Endothelial cell of umbilical vein (primary cell): ENCODE measurements at regions not wholly inside any gene's neighbourhood (a gene's known extent, or its start where the extent isn't known, plus 50 kb on each side); places are given as distances from the start of the nearest gene placed in this dataset.

Experiments
- BruUV-seq: library from RNA; stranded (reverse); fragments of 400-500 nt; replicated peaks from 2 replicates; lab custom pipeline; 2021; lab: Mats Ljungman, UMichigan
- CTCF ChIA-PET: fragments of 300-600, 350-600 bp; sonication (Branson Sonifier 250); formaldehyde crosslinking; loops from one replicate; lab custom pipeline; 2021; ENCODE audit warnings: antibody characterized with exemption, inconsistent platforms; lab: Charles Lee
- POLR2A ChIA-PET: fragments of 300-600, 350-600 bp; sonication (Branson Sonifier 250); formaldehyde crosslinking; loops from one replicate; lab custom pipeline; 2021; ENCODE audit warnings: antibody characterized with exemption, inconsistent platforms; lab: Charles Lee
- DNase-seq: peaks from one replicate; pipeline ENCODE4 v3.0.0-alpha.2; 2011; ENCODE audit warnings: low read depth, low spot score
- FAIRE-seq: peaks from 2 replicates; lab custom pipeline; 2011; peaks lifted over from hg19 to GRCh38; lab: Jason Lieb, UNC
- H2AFZ ChIP-seq: 2 replicates; pipeline ENCODE4 v1.6.0; 2012; ENCODE audit warnings: low read depth, low read length, control low read depth, inconsistent platforms
- H3K27ac ChIP-seq: 2 replicates; pipeline ENCODE4 v1.5.1; 2011; ENCODE audit warnings: low read depth, mild to moderate bottlenecking, control low read depth, low read length, moderate library complexity; ENCODE audit not compliant: insufficient read depth
- H3K27me3 ChIP-seq, 2 experiments: 2 replicates each; pipeline versions ENCODE4 v1.6.0 to v1.6.1; 2011; ENCODE audit warnings: low read length in 2 of 2, mixed read lengths in 1 of 2; ENCODE audit not compliant: control insufficient read depth in 2 of 2, insufficient read depth in 2 of 2
- H3K36me3 ChIP-seq, 2 experiments: 2 replicates in 1 of 2; 3 replicates in 1 of 2; pipeline ENCODE4 v1.5.1; 2011; ENCODE audit warnings: low read length in 2 of 2, mild to moderate bottlenecking in 1 of 2, moderate library complexity in 1 of 2; ENCODE audit not compliant: control insufficient read depth in 2 of 2, insufficient read depth in 2 of 2; ENCODE audit errors: extremely low read depth in 1 of 2
- H3K4me1 ChIP-seq: 3 replicates; pipeline ENCODE4 v1.5.1; 2011; ENCODE audit warnings: mild to moderate bottlenecking, low read length; ENCODE audit not compliant: control insufficient read depth, insufficient read depth; ENCODE audit errors: extremely low read depth
- H3K4me2 ChIP-seq: 2 replicates; pipeline ENCODE4 v1.6.1; 2011; ENCODE audit warnings: low read length, control low read depth, mixed read lengths; ENCODE audit not compliant: insufficient read depth
- H3K4me3 ChIP-seq, 3 experiments: fragments of 200-600 bp in 1 of 3; sonication (generic), shearing (Covaris generic) in 1 of 3; replicated peaks in 1 of 3; 2 replicates each; pipeline ENCODE4 v1.5.1; 2011 to 2016; ENCODE audit warnings: control low read depth in 3 of 3, low read length in 3 of 3, mild to moderate bottlenecking in 2 of 3, inconsistent platforms in 1 of 3, low read depth in 1 of 3, moderate library complexity in 1 of 3; ENCODE audit not compliant: insufficient read depth in 1 of 3
- H3K79me2 ChIP-seq: 2 replicates; pipeline ENCODE4 v1.6.0; 2012; ENCODE audit warnings: low read length, inconsistent platforms; ENCODE audit not compliant: control insufficient read depth, insufficient read depth
- H3K9ac ChIP-seq: replicated peaks from 2 replicates; pipeline ENCODE3; 2011; ENCODE audit warnings: low read length, control low read depth; ENCODE audit not compliant: insufficient read depth; ENCODE audit errors: extremely low read depth
- H3K9me1 ChIP-seq: replicated peaks from 3 replicates; pipeline ENCODE4 v1.6.0; 2011; ENCODE audit warnings: mild to moderate bottlenecking, low read length; ENCODE audit not compliant: control insufficient read depth, insufficient read depth; ENCODE audit errors: extremely low read depth
- H3K9me3 ChIP-seq: replicated peaks from 2 replicates; pipeline ENCODE4 v1.5.1; 2012; ENCODE audit warnings: low read length, inconsistent platforms; ENCODE audit not compliant: control insufficient read depth, insufficient read depth
- H4K20me1 ChIP-seq: replicated peaks from 2 replicates; pipeline ENCODE3; 2011; ENCODE audit warnings: mild to moderate bottlenecking, low read length; ENCODE audit not compliant: control insufficient read depth, insufficient read depth; ENCODE audit errors: extremely low read depth
- EZH2 ChIP-seq: IDR thresholded peaks from 2 replicates; pipeline ENCODE4 v1.6.1; 2012; ENCODE audit warnings: borderline replicate concordance, low read depth, mild to moderate bottlenecking, moderate library complexity, low read length, inconsistent platforms; ENCODE audit not compliant: severe bottlenecking
- FOS ChIP-seq: IDR thresholded peaks from 2 replicates; pipeline ENCODE4 v1.6.1; 2011; ENCODE audit warnings: mild to moderate bottlenecking, low read length, moderate library complexity, borderline replicate concordance; ENCODE audit not compliant: insufficient read depth
- GATA2 ChIP-seq: IDR thresholded peaks from 2 replicates; pipeline ENCODE4 v1.7.0; 2011; ENCODE audit warnings: low read depth, mild to moderate bottlenecking, moderate library complexity, mixed read lengths, low read length; ENCODE audit not compliant: insufficient read length, insufficient read depth
- JUN ChIP-seq: IDR thresholded peaks from 2 replicates; pipeline ENCODE4 v1.6.1; 2011; ENCODE audit warnings: borderline replicate concordance, low read depth; ENCODE audit not compliant: insufficient read length, insufficient read depth
- MAX ChIP-seq: IDR thresholded peaks from 2 replicates; pipeline ENCODE4 v1.6.1; 2011; ENCODE audit not compliant: insufficient read depth, insufficient read length
- POLR2A ChIP-seq: IDR thresholded peaks from 2 replicates; pipeline ENCODE4 v1.6.1; 2012; ENCODE audit warnings: low read depth, mild to moderate bottlenecking, control low read depth, low read length
- dilution Hi-C: fragments of 300-500 bp; cut with MboI; formaldehyde crosslinking; loops from one replicate; pipeline ENCODE4 v1.15.0; 2019; ENCODE audit warnings: low sequenced_read_pairs; ENCODE audit not compliant: extremely low pct_ligation_motif_present
- intact Hi-C: fragments of 100-400 bp; cut with micrococcal nuclease; formaldehyde crosslinking; loops from one replicate; pipeline ENCODE4 v1.10.0; 2022

- ChIA-PET POLR2A (no interaction called here), CTCF (no interaction called here)
- H3K79me2 ChIP-seq: no peaks in the 10 kb centered on the region
- no peaks in the 10 kb centered on the region for H3K36me3 ChIP-seq
- H3K4me3 ChIP-seq: no peak overlapping the region
- no peak overlapping the region for H3K9ac ChIP-seq
- no peak overlapping the region for H2AFZ ChIP-seq
- H3K4me2 ChIP-seq: no peak overlapping the region
- DNase-seq (no peak), FAIRE-seq (no peak)
- TF ChIP-seq FOS: no peak
- TF ChIP-seq JUN: no peak
- TF ChIP-seq EZH2: no peak
- dilution Hi-C loops (no loop called here), intact Hi-C loops (no loop called here)
- no TSS peak for BruUV-seq
- H3K4me1 ChIP-seq: no peaks in the 10 kb centered on the region
- H4K20me1 ChIP-seq: no peaks in the 10 kb centered on the region
- no peaks in the 10 kb centered on the region for H3K9me1 ChIP-seq
- no peak overlapping the region for H3K27ac ChIP-seq
- no peaks in the 10 kb centered on the region for H3K9me3 ChIP-seq
- peaks cover 3 to 11% of the 10 kb centered on the region in 2 experiments for H3K27me3 ChIP-seq
Measured at GRCh38 chr1:78224246-78224785, 178.6 kb downstream of the GIPC2 start.

- POLR2A ChIA-PET: no interaction called here
- dilution Hi-C loops (no loop called here), intact Hi-C loops (no loop called here)
Measured at GRCh38 chr1:78224861-78225552, 179.2 kb downstream of the GIPC2 start.

More at GRCh38 chr1:78224861-78225552, 179.2 kb downstream of the GIPC2 start:
- Histone ChIP-seq H3K79me2 (no peaks in the 10 kb centered on the region), H2AFZ (no peak overlapping the region), H3K4me3 (no peak overlapping the region), H3K9me3 (no peaks in the 10 kb centered on the region), H3K9ac (no peak overlapping the region), H3K4me1 (no peaks in the 10 kb centered on the region), H3K9me1 (no peaks in the 10 kb centered on the region), H3K36me3 (no peaks in the 10 kb centered on the region), H3K4me2 (no peak overlapping the region), H3K27me3 (peaks cover 3 to 11% of the 10 kb centered on the region in 2 experiments), H4K20me1 (no peaks in the 10 kb centered on the region), H3K27ac (no peak overlapping the region)
- FAIRE-seq (no peak), DNase-seq (no peak)
- BruUV-seq: no TSS peak
- CTCF ChIA-PET: interaction anchor here (0.9 kb wide), 1 partner anchor 108 kb away, joined by 3 read pairs; no protein-coding TSS in a partner anchor
- no peak for TF ChIP-seq POLR2A
- no peak for TF ChIP-seq MAX
- TF ChIP-seq EZH2: no peak
- TF ChIP-seq FOS: no peak
- no peak for TF ChIP-seq GATA2
